ENCODE measurements at regions not wholly inside any gene's neighbourhood (a gene's known extent, or its start where the extent isn't known, plus 50 kb on each side); places are given as distances from the start of the nearest gene placed in this dataset.
"Not testable (repeated sequence)": the region's sequence is repeated elsewhere in the genome, so short reads cannot be mapped to it uniquely, and the experiment has no call there.

- Histone ChIP-seq H3K9me3 (ENCODE audit: control insufficient read depth in 2 of 3, low read length in 3 of 3) (no peaks in the 10 kb centered on the region), H3K4me3 (ENCODE audit: low read length) (no peak overlapping the region), H3K27ac (ENCODE audit: low read depth, low read length) (no peak overlapping the region), H3K36me3 (ENCODE audit: control insufficient read depth in 2 of 3, insufficient read depth in 3 of 3, low read length in 3 of 3) (no peaks in the 10 kb centered on the region), H3K27me3 (ENCODE audit: control insufficient read depth in 2 of 2, insufficient read depth in 2 of 2, low read length in 2 of 2) (no peaks in the 10 kb centered on the region), H3K4me1 (ENCODE audit: control insufficient read depth in 2 of 2, insufficient read depth in 2 of 2, low read length in 2 of 2) (no peaks in the 10 kb centered on the region)
- no peaks in the 10 kb centered on the region for H3K4me1 Mint-ChIP-seq
- peaks cover 2 to 24% (median 8%) of the 10 kb centered on the region in 11 donors for H3K9me3 Mint-ChIP-seq
- no peak overlapping the region for H3K27ac Mint-ChIP-seq
- H3K4me3 Mint-ChIP-seq = no peak overlapping the region
- CTCF ChIA-PET = no interaction called here
- POLR2A ChIA-PET = no interaction called here
- DNase-seq (no peak), ATAC-seq (no peak)
- peaks cover 0 to 28% (median 15%) of the 10 kb centered on the region in 5 donors for H3K27me3 Mint-ChIP-seq
- intact Hi-C loops (cut with micrococcal nuclease) = loop anchor here (10.0 kb wide), 2 partner anchors 639 to 1459 kb away; no protein-coding TSS in a partner anchor
- H3K36me3 Mint-ChIP-seq = peaks cover 0 to 3% (median 0%) of the 10 kb centered on the region in 5 donors
These were observed 90.7 kb upstream of the PKN2 start for GRCh38 chr1:88593358-88593757.

GRCh38 chr1:88595355-88596002 is 88.6 kb upstream of the PKN2 start:
- CTCF ChIA-PET = interaction anchor here (0.7 kb wide), 1 partner anchor 64 kb away, joined by 3 read pairs; no protein-coding TSS in a partner anchor
- H3K9me3 Mint-ChIP-seq = peaks cover 0 to 22% (median 8%) of the 10 kb centered on the region in 11 donors
- H3K27me3 Mint-ChIP-seq = peaks cover 0 to 20% (median 12%) of the 10 kb centered on the region in 5 donors
- H3K27me3 ChIP-seq (ENCODE audit: control insufficient read depth in 2 of 2, insufficient read depth in 2 of 2, low read length in 2 of 2) = no peaks in the 10 kb centered on the region
- peak; percentile 61 for ATAC-seq
- no peak overlapping the region for H3K27ac ChIP-seq (ENCODE audit: low read depth, low read length)
- H3K4me3 ChIP-seq (ENCODE audit: low read length) = no peak overlapping the region
- POLR2A ChIA-PET = no interaction called here
- H3K36me3 ChIP-seq (ENCODE audit: control insufficient read depth in 2 of 3, insufficient read depth in 3 of 3, low read length in 3 of 3) = no peaks in the 10 kb centered on the region
- no peak overlapping the region for H3K4me3 Mint-ChIP-seq
- no peaks in the 10 kb centered on the region for H3K4me1 Mint-ChIP-seq
- H3K27ac Mint-ChIP-seq = no peak overlapping the region
- no peaks in the 10 kb centered on the region for H3K9me3 ChIP-seq (ENCODE audit: control insufficient read depth in 2 of 3, low read length in 3 of 3)
- no peaks in the 10 kb centered on the region for H3K4me1 ChIP-seq (ENCODE audit: control insufficient read depth in 2 of 2, insufficient read depth in 2 of 2, low read length in 2 of 2)
- intact Hi-C loops (cut with micrococcal nuclease) = loop anchor here (1.0 to 10.0 kb wide), 5 partner anchors 415 to 1464 kb away; no protein-coding TSS in a partner anchor
- peak in 7 of 9 donors; percentile 2 to 39 (median 23) for DNase-seq
- peaks cover 0 to 3% (median 0%) of the 10 kb centered on the region in 5 donors for H3K36me3 Mint-ChIP-seq

- POLR2A ChIA-PET; H3K36me3 ChIP-seq (ENCODE audit: control insufficient read depth in 2 of 3, insufficient read depth in 3 of 3, low read length in 3 of 3); H3K9me3 ChIP-seq (ENCODE audit: control insufficient read depth in 2 of 3, low read length in 3 of 3); H3K27me3 ChIP-seq (ENCODE audit: control insufficient read depth in 2 of 2, insufficient read depth in 2 of 2, low read length in 2 of 2); H3K4me1 Mint-ChIP-seq; DNase-seq; H3K27ac ChIP-seq (ENCODE audit: low read depth, low read length); H3K27me3 Mint-ChIP-seq; H3K36me3 Mint-ChIP-seq; ATAC-seq; H3K4me1 ChIP-seq (ENCODE audit: control insufficient read depth in 2 of 2, insufficient read depth in 2 of 2, low read length in 2 of 2); H3K4me3 ChIP-seq (ENCODE audit: low read length); H3K4me3 Mint-ChIP-seq; H3K27ac Mint-ChIP-seq: not testable (repeated sequence)
- intact Hi-C loops (cut with micrococcal nuclease) = loop anchor here (10.0 kb wide), 2 partner anchors 643 to 1463 kb away; no protein-coding TSS in a partner anchor
- peaks cover 0 to 22% (median 8%) of the 10 kb centered on the region in 11 donors for H3K9me3 Mint-ChIP-seq
- CTCF ChIA-PET = interaction anchor here (0.6 kb wide), 1 partner anchor 234 kb away, joined by 3 read pairs; no protein-coding TSS in a partner anchor
These were observed 86.1 kb upstream of the PKN2 start for GRCh38 chr1:88597973-88598372.

- Mint-ChIP-seq H3K36me3 (no peaks in the 10 kb centered on the region), H3K27me3 (peaks cover 0 to 9% (median 5%) of the 10 kb centered on the region in 5 donors), H3K4me3 (peak overlapping the region in 1 of 10 donors; percentile 1), H3K9me3 (no peaks in the 10 kb centered on the region), H3K4me1 (no peaks in the 10 kb centered on the region), H3K27ac (no peak overlapping the region)
- no peaks in the 10 kb centered on the region for H3K4me1 ChIP-seq (ENCODE audit: control insufficient read depth in 2 of 2, insufficient read depth in 2 of 2, low read length in 2 of 2)
- no peak overlapping the region for H3K4me3 ChIP-seq (ENCODE audit: low read length)
- H3K36me3 ChIP-seq (ENCODE audit: control insufficient read depth in 2 of 3, insufficient read depth in 3 of 3, low read length in 3 of 3) = no peaks in the 10 kb centered on the region
- intact Hi-C loops (cut with micrococcal nuclease) = loop anchor here (1.0 to 10.0 kb wide), 4 partner anchors 76 to 846 kb away; partner anchors contain the start of gene PKN2 (in 1 of the 2)
- ChIA-PET POLR2A (no interaction called here), CTCF (no interaction called here)
- no peak overlapping the region for H3K27ac ChIP-seq (ENCODE audit: low read depth, low read length)
- no peaks in the 10 kb centered on the region for H3K9me3 ChIP-seq (ENCODE audit: control insufficient read depth in 2 of 3, low read length in 3 of 3)
- ATAC-seq = peak; percentile 60
- DNase-seq = peak in 6 of 9 donors; percentile 2 to 38 (median 14)
- H3K27me3 ChIP-seq (ENCODE audit: control insufficient read depth in 2 of 2, insufficient read depth in 2 of 2, low read length in 2 of 2) = no peaks in the 10 kb centered on the region
These were observed 75.7 kb upstream of the PKN2 start for GRCh38 chr1:88608139-88608943.

- Histone ChIP-seq H3K27me3 (ENCODE audit: control insufficient read depth in 2 of 2, insufficient read depth in 2 of 2, low read length in 2 of 2) (no peaks in the 10 kb centered on the region), H3K36me3 (ENCODE audit: control insufficient read depth in 2 of 3, insufficient read depth in 3 of 3, low read length in 3 of 3) (no peaks in the 10 kb centered on the region), H3K27ac (ENCODE audit: low read depth, low read length) (no peak overlapping the region), H3K9me3 (ENCODE audit: control insufficient read depth in 2 of 3, low read length in 3 of 3) (no peaks in the 10 kb centered on the region), H3K4me3 (ENCODE audit: low read length) (no peak overlapping the region), H3K4me1 (ENCODE audit: control insufficient read depth in 2 of 2, insufficient read depth in 2 of 2, low read length in 2 of 2) (no peaks in the 10 kb centered on the region)
- Mint-ChIP-seq H3K27me3 (peaks cover 0 to 10% (median 6%) of the 10 kb centered on the region in 5 donors), H3K27ac (no peak overlapping the region), H3K4me3 (no peak overlapping the region), H3K9me3 (no peaks in the 10 kb centered on the region), H3K36me3 (no peaks in the 10 kb centered on the region), H3K4me1 (no peaks in the 10 kb centered on the region)
- ATAC-seq (no peak), DNase-seq (no peak)
- intact Hi-C loops (cut with micrococcal nuclease) = loop anchor here (5.0 to 10.0 kb wide), 2 partner anchors 268 to 846 kb away; no protein-coding TSS in a partner anchor
- ChIA-PET POLR2A (no interaction called here), CTCF (no interaction called here)
These were observed 75.0 kb upstream of the PKN2 start for GRCh38 chr1:88609051-88609450.

- H3K4me3 Mint-ChIP-seq = no peak overlapping the region
- no peaks in the 10 kb centered on the region for H3K36me3 ChIP-seq (ENCODE audit: control insufficient read depth in 2 of 3, insufficient read depth in 3 of 3, low read length in 3 of 3)
- ATAC-seq (no peak), DNase-seq (no peak)
- no peaks in the 10 kb centered on the region for H3K4me1 Mint-ChIP-seq
- peaks cover 0 to 2% (median 0%) of the 10 kb centered on the region in 11 donors for H3K9me3 Mint-ChIP-seq
- H3K4me3 ChIP-seq (ENCODE audit: low read length) = no peak overlapping the region
- CTCF ChIA-PET = no interaction called here
- no peak overlapping the region for H3K27ac ChIP-seq (ENCODE audit: low read depth, low read length)
- H3K4me1 ChIP-seq (ENCODE audit: control insufficient read depth in 2 of 2, insufficient read depth in 2 of 2, low read length in 2 of 2) = no peaks in the 10 kb centered on the region
- H3K36me3 Mint-ChIP-seq = peaks cover 0 to 2% (median 0%) of the 10 kb centered on the region in 5 donors
- peaks cover 0 to 18% (median 9%) of the 10 kb centered on the region in 5 donors for H3K27me3 Mint-ChIP-seq
- POLR2A ChIA-PET = no interaction called here
- H3K27ac Mint-ChIP-seq = no peak overlapping the region
- no peaks in the 10 kb centered on the region for H3K9me3 ChIP-seq (ENCODE audit: control insufficient read depth in 2 of 3, low read length in 3 of 3)
- no peaks in the 10 kb centered on the region for H3K27me3 ChIP-seq (ENCODE audit: control insufficient read depth in 2 of 2, insufficient read depth in 2 of 2, low read length in 2 of 2)
- intact Hi-C loops (cut with micrococcal nuclease) = no loop called here
These were observed 73.4 kb upstream of the PKN2 start for GRCh38 chr1:88610687-88611086.
